Stimulated activated CD4-positive, alpha-beta T cell treated with anti-CD3 and anti-CD28 coated beads, TNF-alpha, amount 100 ng/mL, for 24 hours (primary cell): ENCODE measurements at regions not wholly inside any gene's neighbourhood (a gene's known extent, or its start where the extent isn't known, plus 50 kb on each side); places are given as distances from the start of the nearest gene placed in this dataset.

Experiments
- DNase-seq, 3 experiments: peaks; one replicate each; pipeline ENCODE4 v3.0.0-alpha.2; 2020; ENCODE audit warnings: low read depth in 3 of 3

- DNase-seq = no peak
Measured at GRCh38 chr5:117235786-117236185, 661.2 kb upstream of the SEMA6A start.

- no peak for DNase-seq
Measured at GRCh38 chr5:117230375-117230774, 655.8 kb upstream of the SEMA6A start.

DNA sequence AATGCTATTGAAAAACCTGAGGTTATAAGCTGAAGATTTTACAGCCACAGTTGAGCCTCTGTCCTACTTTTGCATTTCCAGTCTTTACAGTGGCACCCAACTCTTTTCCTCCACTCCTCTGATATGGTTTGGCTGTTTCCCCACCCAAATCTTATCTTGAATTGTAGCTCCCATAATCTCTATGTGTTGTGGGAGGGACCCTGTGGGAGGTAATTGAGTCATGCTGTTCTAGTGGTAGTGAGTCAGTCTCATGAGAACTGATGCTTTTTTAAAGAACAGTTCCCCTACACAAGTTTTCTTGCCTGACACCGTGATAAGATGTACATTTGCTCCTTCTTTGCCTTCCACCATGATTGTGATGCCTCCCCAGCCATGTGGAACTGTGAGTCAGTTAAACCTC lies 646.1 kb upstream of the SEMA6A start:
- no peak for DNase-seq

GRCh38 chr5:117218789-117219188 lies 644.2 kb upstream of the SEMA6A start:
- DNase-seq = no peak

- DNase-seq = no peak
Measured at GRCh38 chr5:117212866-117213265, 638.2 kb upstream of the SEMA6A start.

GRCh38 chr5:117210796-117211195 lies 636.2 kb upstream of the SEMA6A start:
- no peak for DNase-seq

- DNase-seq = no peak
Measured at GRCh38 chr5:117209479-117209878, 634.9 kb upstream of the SEMA6A start.

GRCh38 chr5:117207088-117207668 lies 632.6 kb upstream of the SEMA6A start:
- DNase-seq = no peak

DNA sequence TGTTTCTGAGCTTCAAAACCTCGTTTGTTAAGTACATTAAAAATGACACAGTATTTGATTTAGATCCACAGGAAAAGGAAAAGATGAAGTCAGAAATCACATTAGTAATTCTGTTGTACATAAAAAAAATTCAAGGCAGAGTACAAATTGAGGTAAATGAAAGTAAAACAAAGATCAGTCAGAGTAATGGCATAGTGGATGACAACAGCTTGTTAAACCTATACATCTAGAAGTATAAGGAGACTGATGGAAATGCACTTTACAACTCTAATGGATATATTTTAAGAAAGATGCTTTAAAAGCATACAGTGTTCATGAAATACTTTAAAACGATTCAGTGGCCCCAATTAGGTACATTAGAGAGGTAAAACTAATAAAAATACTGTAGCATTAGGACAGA lies 631.3 kb upstream of the SEMA6A start:
- DNase-seq = no peak

- DNase-seq = no peak
Measured at GRCh38 chr5:117204926-117205869, 630.6 kb upstream of the SEMA6A start.

GRCh38 chr5:117204404-117204803 lies 629.8 kb upstream of the SEMA6A start:
- DNase-seq = no peak

- DNase-seq = no peak
Measured at GRCh38 chr5:117203584-117203983, 629.0 kb upstream of the SEMA6A start.

DNA sequence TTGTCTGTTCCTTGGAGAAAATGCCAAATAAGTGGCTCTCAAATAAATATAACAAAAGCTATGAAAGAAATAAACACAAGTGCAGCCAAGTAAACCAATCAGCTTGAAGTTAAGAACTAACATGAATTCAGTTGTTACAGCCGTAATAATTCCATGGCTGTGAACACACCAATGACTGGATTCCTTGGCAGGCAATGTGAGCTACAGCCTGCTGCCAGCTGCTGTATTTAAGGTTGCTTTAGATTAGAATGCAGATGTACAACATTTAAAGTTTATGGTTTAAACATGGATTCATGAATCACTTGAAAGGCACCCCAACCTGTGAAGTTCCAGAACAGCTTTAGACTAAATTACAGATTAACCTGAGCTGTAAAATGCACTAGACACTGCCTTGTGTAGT lies 626.4 kb upstream of the SEMA6A start:
- DNase-seq = no peak

GRCh38 chr5:117195076-117195475 lies 620.5 kb upstream of the SEMA6A start:
- DNase-seq = no peak

- no peak for DNase-seq
Measured at GRCh38 chr5:117191251-117191650, 616.6 kb upstream of the SEMA6A start.

- DNase-seq = no peak
Measured at GRCh38 chr5:117189784-117190183, 615.2 kb upstream of the SEMA6A start.

- no peak for DNase-seq
Measured at GRCh38 chr5:117188211-117188610, 613.6 kb upstream of the SEMA6A start.

DNA sequence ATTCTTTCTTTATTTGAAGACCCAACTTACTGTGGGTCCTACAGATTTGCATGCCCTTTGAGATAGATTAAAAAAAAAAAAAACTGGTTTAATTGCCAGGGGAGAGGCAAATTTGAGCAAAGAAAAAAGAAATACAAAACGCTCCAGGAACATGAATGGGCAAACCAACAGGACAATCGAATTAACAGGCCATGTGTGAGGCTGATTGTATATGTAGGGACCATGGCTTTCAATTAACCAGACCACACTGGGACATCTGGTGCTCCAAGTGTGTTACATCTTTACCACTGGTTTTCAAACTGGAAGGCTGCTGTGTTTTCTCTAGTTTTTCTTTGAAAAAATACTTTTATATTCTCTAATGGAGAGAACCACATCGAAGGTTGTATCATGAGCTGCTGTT lies 612.1 kb upstream of the SEMA6A start:
- DNase-seq = no peak

DNA sequence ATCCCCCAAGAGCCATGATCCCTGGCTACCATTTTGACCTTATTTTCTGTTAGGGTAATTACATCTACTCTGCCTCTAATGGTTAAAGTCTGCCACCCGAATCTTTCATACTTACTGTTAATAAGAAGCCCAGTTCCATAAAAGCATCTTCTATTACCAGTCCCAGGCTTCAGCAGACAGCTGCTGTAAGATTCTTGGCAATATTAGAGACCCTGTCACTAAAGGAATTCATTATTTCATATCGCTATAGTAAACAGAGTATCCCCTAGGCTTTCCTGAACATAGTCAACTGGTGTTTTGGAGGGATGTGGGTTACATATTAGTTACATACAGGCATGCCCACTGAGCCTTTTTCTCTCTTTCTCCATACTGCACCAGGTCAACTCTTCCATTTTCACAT lies 608.7 kb upstream of the SEMA6A start:
- no peak for DNase-seq

- no peak for DNase-seq
Measured at GRCh38 chr5:117182104-117182503, 607.5 kb upstream of the SEMA6A start.

GRCh38 chr5:117177302-117177701 lies 602.7 kb upstream of the SEMA6A start:
- DNase-seq = no peak

DNA sequence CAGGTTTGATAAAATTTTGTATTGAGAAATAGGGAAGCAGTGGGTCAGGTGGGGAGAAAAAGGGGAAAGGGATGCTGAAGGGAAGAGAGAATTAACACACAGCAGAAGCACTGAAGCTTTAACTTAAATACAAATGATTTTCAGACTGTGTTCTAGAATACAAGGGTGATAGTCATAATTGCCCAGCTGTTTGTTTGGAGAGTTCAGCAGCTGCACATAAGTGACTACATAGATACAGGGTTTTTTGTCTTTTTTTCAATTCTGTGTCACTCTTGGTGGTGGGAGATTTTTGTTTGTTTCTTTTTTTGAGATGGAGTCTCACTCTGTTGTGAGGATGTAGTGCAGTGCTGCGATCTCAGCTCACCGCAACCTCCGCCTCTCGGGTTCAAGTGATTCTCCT lies 590.4 kb upstream of the SEMA6A start:
- DNase-seq = no peak

DNA sequence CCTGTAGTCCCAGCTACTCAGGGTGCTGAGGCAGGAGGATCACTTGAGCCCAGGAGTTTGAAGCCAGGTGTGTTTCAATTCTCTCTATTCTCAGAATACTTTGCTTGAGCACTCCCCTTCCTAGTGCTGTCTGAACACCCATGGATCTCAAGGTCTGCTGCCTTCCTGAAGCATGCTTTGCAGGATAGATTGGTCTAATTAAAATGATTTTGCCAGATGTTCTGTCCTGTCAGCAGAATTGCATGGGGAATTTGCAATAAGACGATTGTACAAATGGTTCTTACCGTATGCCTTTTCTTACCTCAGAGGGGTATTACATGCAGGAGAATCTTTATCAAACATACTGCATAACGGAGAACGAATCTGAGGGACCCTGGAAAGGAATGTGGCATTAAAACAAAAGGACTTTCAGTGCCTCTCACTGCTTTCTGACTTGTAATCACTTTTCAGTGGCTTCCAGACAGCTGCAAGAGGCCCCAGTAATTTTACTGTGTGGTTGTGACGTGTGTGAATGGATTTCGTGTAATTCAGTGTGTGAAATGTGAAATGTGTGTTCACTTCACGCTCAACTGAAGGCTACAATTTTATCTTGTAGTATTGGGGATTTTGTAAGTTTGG lies 587.2 kb upstream of the SEMA6A start:
- no peak for DNase-seq
